HG03139 (cell line): ENCODE measurements at regions not wholly inside any gene's neighbourhood (a gene's known extent, or its start where the extent isn't known, plus 50 kb on each side); places are given as distances from the start of the nearest gene placed in this dataset.

Experiments
- ATAC-seq: cut with Tn5 transposase; IDR thresholded peaks from one replicate; pipeline ENCODE4 v1.9.1; 2021; ENCODE audit not compliant: unreplicated experiment

DNA sequence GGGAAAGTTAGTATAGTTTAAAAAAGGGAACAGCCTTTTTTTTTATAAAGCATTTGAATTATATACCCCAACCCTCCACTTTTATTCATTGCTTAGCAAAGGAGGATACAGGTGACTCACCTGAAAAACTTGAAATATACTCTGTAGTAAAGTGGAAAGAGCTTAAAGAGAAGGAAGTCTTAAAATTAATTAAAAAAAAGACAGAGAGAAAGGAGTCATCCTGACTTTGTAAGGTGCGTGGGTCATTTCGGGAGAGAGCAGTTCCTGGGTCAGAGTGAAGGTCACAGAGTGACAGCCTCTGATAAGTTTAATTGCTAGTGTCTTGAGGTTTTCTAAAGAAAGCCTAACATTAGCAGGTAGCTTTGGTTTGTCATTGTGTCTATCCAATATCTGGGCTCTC is 310.3 kb downstream of the KLF5 start:
- ATAC-seq, result no peak

GRCh38 chr13:73368608-73369007 is 309.8 kb downstream of the KLF5 start:
- ATAC-seq, result no peak

GRCh38 chr13:73367886-73368285 is 309.1 kb downstream of the KLF5 start:
- no peak for ATAC-seq

DNA sequence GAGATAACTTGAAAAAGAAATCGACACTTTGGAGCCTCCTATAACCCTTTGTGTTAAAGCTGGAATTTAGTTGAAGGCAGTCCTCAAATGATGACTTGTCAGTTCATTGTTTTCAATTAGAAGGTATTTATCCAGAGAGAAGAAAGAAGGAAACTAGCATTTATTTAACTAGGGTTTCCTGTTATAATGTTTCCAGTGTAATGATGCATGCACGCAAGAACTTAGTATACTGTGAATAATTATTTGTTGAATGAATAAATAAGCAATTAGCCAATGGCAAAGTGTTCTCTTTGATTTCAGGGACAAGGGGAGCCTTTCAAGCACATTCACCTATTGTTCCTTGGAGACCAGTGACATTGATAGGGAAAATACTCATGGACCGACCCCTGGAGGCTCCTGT is 307.4 kb downstream of the KLF5 start:
- ATAC-seq, result no peak

GRCh38 chr13:73365681-73366080 is 306.9 kb downstream of the KLF5 start:
- ATAC-seq, result no peak

GRCh38 chr13:73365252-73365651 is 306.4 kb downstream of the KLF5 start:
- ATAC-seq, result no peak

DNA sequence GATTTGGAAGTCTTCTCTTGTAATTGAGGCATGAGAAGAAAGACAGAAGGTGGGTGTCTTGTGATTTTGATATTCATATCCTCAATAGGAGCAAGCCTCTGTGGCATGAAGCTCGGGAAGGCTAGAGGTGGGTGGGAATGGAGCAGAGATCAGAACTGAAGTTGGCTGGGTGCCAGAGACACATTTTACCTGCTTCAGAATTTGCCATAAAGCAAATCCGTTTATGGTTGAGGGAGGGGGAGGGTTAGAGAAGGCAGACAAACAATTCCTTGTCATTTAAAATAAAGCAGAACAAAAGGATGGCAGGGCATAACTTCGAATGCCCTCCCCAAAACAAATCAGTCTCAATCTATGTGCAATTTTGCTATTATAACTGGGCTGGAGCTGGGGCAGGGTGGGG is 305.9 kb downstream of the KLF5 start:
- ATAC-seq, result no peak

DNA sequence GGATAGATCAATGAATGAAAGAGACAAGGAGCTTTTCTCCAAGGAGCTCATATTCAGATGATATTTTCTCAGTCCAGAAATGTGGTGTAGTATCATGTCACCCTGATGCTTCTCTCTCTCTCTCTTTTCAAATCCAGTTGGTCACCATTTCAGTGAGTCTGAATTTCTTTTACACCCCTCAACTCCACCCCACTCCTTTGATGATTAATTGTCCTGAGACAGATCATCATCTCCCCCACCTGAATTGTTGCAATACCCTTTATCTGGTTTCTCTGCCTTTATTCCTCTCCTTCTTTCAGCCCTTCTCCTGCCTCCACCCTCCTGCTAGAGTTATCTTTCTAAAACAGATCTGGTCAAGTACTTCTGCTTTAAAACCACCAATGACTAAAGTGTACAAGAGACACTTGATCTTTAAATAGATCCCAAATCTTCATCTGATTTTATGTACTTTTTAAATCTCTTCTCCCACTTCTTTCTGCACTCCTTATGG is 299.8 kb downstream of the KLF5 start:
- ATAC-seq, result no peak

DNA sequence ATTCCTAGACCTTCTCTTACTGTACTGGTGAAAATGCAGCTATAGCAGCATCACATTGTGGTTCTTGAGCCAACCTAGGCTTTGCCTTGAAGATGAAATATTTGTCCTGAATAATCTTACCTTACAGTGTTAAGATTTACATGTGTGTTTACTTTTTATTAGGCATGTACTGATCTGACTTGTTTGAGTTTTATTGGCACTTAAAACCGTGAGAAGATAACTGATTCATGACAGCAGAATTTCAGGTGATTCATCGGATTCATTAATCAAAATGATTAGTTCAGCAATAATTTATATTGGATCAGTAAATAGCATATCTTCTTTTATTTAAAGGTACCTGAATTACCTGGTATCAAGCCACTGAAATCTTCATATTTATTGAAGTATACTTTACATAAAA is 296.3 kb downstream of the KLF5 start:
- no peak for ATAC-seq

- ATAC-seq, result no peak
These were observed 292.9 kb downstream of the KLF5 start for GRCh38 chr13:73351730-73352129.

DNA sequence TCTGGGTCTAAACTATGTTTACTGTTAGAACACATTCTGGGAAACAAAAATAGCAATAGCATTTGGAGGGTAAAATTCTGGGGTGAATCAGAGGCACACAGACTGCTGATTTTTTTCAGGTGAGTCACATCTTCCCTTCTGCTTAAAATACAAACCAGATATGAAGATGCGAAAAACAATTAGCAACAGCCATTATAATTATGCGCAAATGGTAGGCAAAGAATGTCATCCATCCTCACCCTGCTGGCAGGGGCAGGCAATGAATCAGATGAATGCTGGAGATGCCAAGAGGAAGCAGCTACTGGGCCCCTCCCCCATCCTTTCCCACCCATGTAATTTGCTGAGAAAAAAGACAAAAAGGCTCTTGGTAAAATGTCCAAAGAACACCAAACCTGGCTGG is 282.9 kb downstream of the KLF5 start:
- no peak for ATAC-seq

DNA sequence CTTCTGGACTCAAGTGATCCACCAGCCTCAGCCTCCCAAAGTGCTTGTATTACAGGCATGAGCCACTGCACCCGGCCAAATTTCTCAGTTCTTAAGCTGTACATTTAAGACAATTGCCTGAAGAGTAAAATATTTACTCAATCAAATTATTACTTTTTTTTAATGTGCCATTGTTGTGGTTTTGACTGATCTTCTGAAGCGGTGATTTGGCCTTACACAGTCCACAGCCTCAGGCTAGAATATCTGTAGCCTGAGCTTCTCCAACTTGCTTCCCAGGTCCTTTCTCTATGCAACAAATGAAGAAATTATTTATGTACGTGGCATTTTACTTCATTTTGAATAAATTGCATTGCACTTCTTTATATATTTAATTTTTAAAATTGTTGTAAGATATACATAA is 281.3 kb downstream of the KLF5 start:
- ATAC-seq, result no peak

DNA sequence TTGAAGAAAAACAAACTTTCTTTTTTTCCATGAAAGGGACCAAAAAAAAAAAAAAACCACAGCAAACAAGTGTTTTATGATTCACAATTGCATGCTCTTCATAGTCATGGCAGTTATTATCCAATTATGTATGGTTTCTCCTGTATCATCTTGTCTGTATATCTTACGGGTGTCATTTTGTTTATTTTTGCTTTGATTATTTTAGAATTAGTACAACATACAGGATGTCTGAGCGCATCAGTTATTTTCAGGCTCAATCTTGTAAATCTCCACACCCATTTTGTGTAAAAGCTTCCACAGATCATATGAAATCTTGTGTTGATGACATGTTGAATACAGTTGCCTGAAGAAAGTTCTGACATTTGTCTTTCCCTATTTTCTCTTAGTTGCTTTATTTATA is 280.3 kb downstream of the KLF5 start:
- ATAC-seq, result no peak

DNA sequence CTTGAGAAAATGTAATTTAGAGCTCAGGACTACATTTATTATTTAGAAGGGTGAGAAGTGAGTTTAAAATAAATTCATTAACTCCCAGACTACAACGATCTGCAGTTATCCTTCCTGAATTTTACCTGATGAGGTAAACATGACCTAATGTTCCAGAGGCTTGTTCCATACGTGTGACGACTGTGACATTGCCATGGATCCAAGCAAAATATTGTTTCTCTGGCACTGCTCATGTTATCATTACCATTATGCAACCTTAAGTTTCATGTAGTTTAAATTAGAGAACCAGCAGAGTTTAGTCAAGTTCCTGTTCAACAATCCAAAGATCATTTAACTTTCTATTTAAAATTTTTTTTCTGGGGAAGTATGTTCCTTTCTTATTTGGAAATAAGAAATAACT is 279.6 kb downstream of the KLF5 start:
- no peak for ATAC-seq

- no peak for ATAC-seq
These were observed 278.7 kb downstream of the KLF5 start for GRCh38 chr13:73337532-73337931.

- ATAC-seq, result no peak
These were observed 278.0 kb downstream of the KLF5 start for GRCh38 chr13:73336773-73337172.

GRCh38 chr13:73335944-73336343 is 277.1 kb downstream of the KLF5 start:
- ATAC-seq, result no peak

- ATAC-seq, result peak; percentile 98
These were observed 276.4 kb downstream of the KLF5 start for GRCh38 chr13:73335210-73335609.

- no peak for ATAC-seq
These were observed 275.6 kb downstream of the KLF5 start for GRCh38 chr13:73334445-73334844.

- no peak for ATAC-seq
These were observed 272.8 kb downstream of the KLF5 start for GRCh38 chr13:73331556-73331955.

DNA sequence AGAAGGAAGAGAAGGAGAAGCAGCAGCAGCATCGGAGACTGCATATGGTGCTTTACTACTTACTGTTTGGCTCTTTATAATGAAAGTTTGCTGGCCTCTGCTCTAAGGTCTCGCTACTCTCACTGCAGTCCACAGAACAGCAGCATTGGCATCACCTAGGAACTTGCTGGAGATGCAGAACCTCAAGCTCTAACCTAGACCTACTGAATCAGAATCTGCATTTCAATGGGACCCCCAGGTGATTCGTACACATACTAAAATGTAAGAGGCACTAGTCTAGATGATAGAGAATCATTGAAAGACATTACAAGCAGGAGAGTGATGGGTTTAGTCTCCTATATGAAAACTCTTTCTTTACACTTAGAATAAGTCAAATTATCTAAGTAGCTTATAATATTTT is 270.6 kb downstream of the KLF5 start:
- ATAC-seq, result no peak

GRCh38 chr13:73327579-73327978 is 268.8 kb downstream of the KLF5 start:
- ATAC-seq, result no peak

GRCh38 chr13:73325723-73326558 is 267.1 kb downstream of the KLF5 start:
- ATAC-seq, result peak; percentile 81
